ENCODE measurements at regions not wholly inside any gene's neighbourhood (a gene's known extent, or its start where the extent isn't known, plus 50 kb on each side); places are given as distances from the start of the nearest gene placed in this dataset.
A peak's percentile ranks its signal among the peaks of the same experiment; 100 is the strongest.

GRCh38 chr15:94008104-94009074 lies 223.0 kb upstream of the MCTP2 start:
- ATAC-seq: peak; percentile 45; the same call in 1 of the 3 replicates
- no peak for TF ChIP-seq CSDC2 (CRISPR knock-in tag; IDR thresholded peaks at IDR 0.05)
- 0 out of 2 replicates have a peak, but pooled peaks have one; percentile 13 for TF ChIP-seq ISL1 (CRISPR knock-in tag; IDR thresholded peaks at IDR 0.05)

DNA sequence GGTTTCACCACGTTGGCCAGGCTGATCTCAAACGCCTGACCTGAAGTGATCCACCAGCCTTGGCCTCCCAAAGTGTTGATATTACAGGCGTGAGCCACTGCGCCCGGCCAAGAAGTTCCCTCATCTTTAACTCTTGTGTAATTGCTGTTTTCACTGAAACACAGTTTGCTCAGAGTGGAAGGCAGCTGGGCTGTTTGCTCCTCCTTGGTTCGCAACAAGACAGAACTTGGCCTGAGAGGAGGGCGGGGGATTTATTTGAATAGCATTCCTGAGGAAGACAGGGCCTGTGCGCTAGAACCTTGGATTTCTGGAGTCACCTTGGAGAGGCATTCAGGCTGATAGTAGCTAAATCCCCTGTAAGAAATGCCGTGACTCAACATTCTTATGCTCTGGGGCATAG lies 226.7 kb upstream of the MCTP2 start:
- no peak for ATAC-seq
- TF ChIP-seq SNAI2 (CRISPR knock-in tag; IDR thresholded peaks at IDR 0.05) (no peak), ZNF70 (CRISPR knock-in tag; IDR thresholded peaks at IDR 0.05) (no peak), ARNTL (CRISPR knock-in tag; IDR thresholded peaks at IDR 0.05; ENCODE audit: borderline replicate concordance, low read depth) (no peak), OSR1 (CRISPR knock-in tag; IDR thresholded peaks at IDR 0.05) (no peak), ZFP30 (CRISPR knock-in tag; IDR thresholded peaks at IDR 0.05) (no peak)
- TF ChIP-seq, protein P1, sequence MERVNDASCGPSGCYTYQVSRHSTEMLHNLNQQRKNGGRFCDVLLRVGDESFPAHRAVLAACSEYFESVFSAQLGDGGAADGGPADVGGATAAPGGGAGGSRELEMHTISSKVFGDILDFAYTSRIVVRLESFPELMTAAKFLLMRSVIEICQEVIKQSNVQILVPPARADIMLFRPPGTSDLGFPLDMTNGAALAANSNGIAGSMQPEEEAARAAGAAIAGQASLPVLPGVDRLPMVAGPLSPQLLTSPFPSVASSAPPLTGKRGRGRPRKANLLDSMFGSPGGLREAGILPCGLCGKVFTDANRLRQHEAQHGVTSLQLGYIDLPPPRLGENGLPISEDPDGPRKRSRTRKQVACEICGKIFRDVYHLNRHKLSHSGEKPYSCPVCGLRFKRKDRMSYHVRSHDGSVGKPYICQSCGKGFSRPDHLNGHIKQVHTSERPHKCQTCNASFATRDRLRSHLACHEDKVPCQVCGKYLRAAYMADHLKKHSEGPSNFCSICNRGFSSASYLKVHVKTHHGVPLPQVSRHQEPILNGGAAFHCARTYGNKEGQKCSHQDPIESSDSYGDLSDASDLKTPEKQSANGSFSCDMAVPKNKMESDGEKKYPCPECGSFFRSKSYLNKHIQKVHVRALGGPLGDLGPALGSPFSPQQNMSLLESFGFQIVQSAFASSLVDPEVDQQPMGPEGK (CRISPR knock-in tag; IDR thresholded peaks at IDR 0.05; ENCODE audit: borderline replicate concordance): no peak

GRCh38 chr15:94002041-94002440 lies 229.3 kb upstream of the MCTP2 start:
- no peak for TF ChIP-seq TCF4 (CRISPR knock-in tag; IDR thresholded peaks at IDR 0.05; ENCODE audit: borderline replicate concordance)
- no peak for ATAC-seq

DNA sequence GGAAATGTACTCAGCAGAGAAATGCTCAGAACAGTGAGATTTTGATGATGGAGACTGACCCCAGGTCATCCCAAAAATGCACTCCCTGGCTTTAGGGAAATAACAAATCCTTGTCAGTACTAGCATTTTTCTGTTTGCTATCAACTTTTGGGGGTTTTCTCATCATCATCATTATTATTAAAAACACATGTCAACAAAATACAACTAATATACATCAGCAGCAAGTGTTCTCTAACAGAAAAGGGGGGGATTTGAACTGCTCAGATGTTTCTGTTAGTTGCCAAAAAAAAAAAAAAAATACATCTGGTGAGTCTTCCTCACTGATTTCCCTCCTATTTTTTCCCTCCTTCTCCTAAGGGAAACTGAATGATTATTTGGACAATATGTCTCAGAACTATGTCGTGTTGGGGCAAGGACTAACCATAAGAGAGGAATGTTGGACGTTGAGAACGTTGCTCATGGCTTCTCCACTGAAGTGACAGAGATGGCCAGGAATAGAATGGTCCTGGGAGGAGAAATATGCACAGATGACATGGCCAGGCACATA lies 230.0 kb upstream of the MCTP2 start:
- no peak; the same call in 2 of the 3 replicates for ATAC-seq
- no peak for TF ChIP-seq ZNF565 (CRISPR knock-in tag; conservative IDR thresholded peaks at IDR 0.05; ENCODE audit: low read depth)

DNA sequence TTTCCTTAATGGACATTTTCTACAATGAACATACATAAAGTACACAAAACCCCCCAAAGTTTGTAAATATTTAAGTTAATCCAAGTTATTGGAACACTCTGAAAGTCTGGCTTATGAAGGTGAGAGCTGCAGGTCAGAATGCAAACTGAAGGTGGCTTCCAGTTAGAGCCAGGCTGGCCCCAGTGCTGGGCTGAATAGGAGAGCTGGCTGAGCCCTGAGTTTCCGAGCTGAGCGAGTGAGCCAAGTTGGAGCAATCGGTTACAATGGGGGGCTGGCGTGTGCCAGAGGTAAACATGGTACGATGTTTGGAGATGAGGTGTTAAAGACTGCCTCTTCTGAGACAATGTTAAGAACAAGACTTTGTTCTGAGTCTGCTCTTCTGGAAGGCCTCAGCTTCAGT lies 230.8 kb upstream of the MCTP2 start:
- ATAC-seq: peak; percentile 31; the same call in 2 of the 3 replicates
- TF ChIP-seq SNAI2 (CRISPR knock-in tag; IDR thresholded peaks at IDR 0.05) (no peak), ZFP3 (CRISPR knock-in tag; IDR thresholded peaks at IDR 0.05) (no peak)
- TF ChIP-seq, protein P2, sequence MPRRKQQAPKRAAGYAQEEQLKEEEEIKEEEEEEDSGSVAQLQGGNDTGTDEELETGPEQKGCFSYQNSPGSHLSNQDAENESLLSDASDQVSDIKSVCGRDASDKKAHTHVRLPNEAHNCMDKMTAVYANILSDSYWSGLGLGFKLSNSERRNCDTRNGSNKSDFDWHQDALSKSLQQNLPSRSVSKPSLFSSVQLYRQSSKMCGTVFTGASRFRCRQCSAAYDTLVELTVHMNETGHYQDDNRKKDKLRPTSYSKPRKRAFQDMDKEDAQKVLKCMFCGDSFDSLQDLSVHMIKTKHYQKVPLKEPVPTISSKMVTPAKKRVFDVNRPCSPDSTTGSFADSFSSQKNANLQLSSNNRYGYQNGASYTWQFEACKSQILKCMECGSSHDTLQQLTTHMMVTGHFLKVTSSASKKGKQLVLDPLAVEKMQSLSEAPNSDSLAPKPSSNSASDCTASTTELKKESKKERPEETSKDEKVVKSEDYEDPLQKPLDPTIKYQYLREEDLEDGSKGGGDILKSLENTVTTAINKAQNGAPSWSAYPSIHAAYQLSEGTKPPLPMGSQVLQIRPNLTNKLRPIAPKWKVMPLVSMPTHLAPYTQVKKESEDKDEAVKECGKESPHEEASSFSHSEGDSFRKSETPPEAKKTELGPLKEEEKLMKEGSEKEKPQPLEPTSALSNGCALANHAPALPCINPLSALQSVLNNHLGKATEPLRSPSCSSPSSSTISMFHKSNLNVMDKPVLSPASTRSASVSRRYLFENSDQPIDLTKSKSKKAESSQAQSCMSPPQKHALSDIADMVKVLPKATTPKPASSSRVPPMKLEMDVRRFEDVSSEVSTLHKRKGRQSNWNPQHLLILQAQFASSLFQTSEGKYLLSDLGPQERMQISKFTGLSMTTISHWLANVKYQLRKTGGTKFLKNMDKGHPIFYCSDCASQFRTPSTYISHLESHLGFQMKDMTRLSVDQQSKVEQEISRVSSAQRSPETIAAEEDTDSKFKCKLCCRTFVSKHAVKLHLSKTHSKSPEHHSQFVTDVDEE (CRISPR knock-in tag; IDR thresholded peaks at IDR 0.05): no peak

DNA sequence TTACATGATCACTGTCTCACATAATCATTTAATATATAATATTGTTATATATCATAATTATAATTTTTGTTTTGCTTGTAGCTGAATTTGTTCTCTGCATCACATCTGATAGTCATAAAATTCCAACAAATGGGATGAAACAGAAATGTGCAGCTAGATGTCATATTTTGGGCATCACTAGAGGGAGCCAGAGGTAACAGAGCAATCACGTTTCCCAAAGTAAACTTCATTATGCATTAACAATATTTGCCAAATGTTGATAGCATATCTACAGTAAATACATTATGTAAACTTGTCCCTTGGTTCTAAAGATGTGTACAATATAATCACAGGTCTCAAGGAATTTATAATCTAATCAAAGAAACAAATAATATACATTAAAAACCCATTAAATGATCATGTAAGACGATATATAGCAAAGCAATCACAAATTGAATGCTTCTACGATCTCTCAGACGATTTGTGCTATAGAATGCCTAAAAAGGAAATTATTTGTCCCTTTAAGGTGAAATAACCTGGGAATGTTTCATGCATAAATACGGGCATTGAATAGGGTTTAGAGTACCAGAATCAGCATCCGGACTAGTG lies 234.2 kb upstream of the MCTP2 start:
- ATAC-seq: peak; percentile 66
- TF ChIP-seq, protein P2 (CRISPR knock-in tag; IDR thresholded peaks at IDR 0.05): no peak
- TF ChIP-seq TCF4 (CRISPR knock-in tag; IDR thresholded peaks at IDR 0.05; ENCODE audit: borderline replicate concordance) (no peak), ZFP3 (CRISPR knock-in tag; IDR thresholded peaks at IDR 0.05) (no peak), ARNTL (CRISPR knock-in tag; IDR thresholded peaks at IDR 0.05; ENCODE audit: borderline replicate concordance, low read depth) (no peak), ESRRG (CRISPR knock-in tag; IDR thresholded peaks at IDR 0.05) (no peak), CSDC2 (CRISPR knock-in tag; IDR thresholded peaks at IDR 0.05) (no peak), ZC3H10 (CRISPR knock-in tag; IDR thresholded peaks at IDR 0.05) (no peak), CREB5 (CRISPR knock-in tag; IDR thresholded peaks at IDR 0.05; ENCODE audit: low read depth) (no peak), CSRNP3 (CRISPR knock-in tag; IDR thresholded peaks at IDR 0.05) (no peak), RARB (CRISPR knock-in tag; IDR thresholded peaks at IDR 0.05) (no peak), GLIS3 (CRISPR knock-in tag; IDR thresholded peaks at IDR 0.05) (no peak), ZNF565 (CRISPR knock-in tag; conservative IDR thresholded peaks at IDR 0.05; ENCODE audit: low read depth) (no peak), ZFP30 (CRISPR knock-in tag; IDR thresholded peaks at IDR 0.05) (no peak), TOX (CRISPR knock-in tag; IDR thresholded peaks at IDR 0.05; ENCODE audit: borderline replicate concordance) (no peak), ZNF70 (CRISPR knock-in tag; IDR thresholded peaks at IDR 0.05) (no peak), ZNF8 (CRISPR knock-in tag; IDR thresholded peaks at IDR 0.05) (no peak)
